ENCODE measurements at regions not wholly inside any gene's neighbourhood (a gene's known extent, or its start where the extent isn't known, plus 50 kb on each side); places are given as distances from the start of the nearest gene placed in this dataset.

GRCh38 chr12:107373238-107373809 is 280.0 kb upstream of the CRY1 start:
- Histone ChIP-seq H3K4me2 (ENCODE audit: low read depth, low read length, poor library complexity, severe bottlenecking) (peak overlapping the region; percentile 42), H3K27me3 (ENCODE audit: insufficient read depth, low read length, poor library complexity, severe bottlenecking) (no peaks in the 10 kb centered on the region), H3K4me1 (ENCODE audit: insufficient read depth, low read length, poor library complexity, severe bottlenecking) (peaks cover 31% of the 10 kb centered on the region), H3K9ac (ENCODE audit: low read depth, low read length, poor library complexity, severe bottlenecking) (no peak overlapping the region), H4K20me1 (ENCODE audit: insufficient read depth, low read length, poor library complexity, severe bottlenecking) (peaks cover 3% of the 10 kb centered on the region), H2AFZ (ENCODE audit: low read length) (no peak overlapping the region), H3K4me3 (ENCODE audit: low read length, poor library complexity, severe bottlenecking) (no peak overlapping the region), H3K79me2 (ENCODE audit: insufficient read depth, low read length) (peaks cover 4% of the 10 kb centered on the region), H3F3A (ENCODE audit: low read depth) (no peaks in the 10 kb centered on the region), H3K9me2 (replicated peaks; ENCODE audit: low read depth, low read length) (no peaks in the 10 kb centered on the region), H3K9me3 (ENCODE audit: insufficient read depth, low read depth, low read length) (no peaks in the 10 kb centered on the region), H3K36me3 (ENCODE audit: insufficient read depth, low read length) (no peaks in the 10 kb centered on the region)
- TF ChIP-seq EZH2phosphoT487 (IDR thresholded peaks at IDR 0.05; ENCODE audit: borderline replicate concordance): no peak
- TF ChIP-seq CTCF (conservative IDR thresholded peaks at IDR 0.05; ENCODE audit: low read length): no peak

DNA sequence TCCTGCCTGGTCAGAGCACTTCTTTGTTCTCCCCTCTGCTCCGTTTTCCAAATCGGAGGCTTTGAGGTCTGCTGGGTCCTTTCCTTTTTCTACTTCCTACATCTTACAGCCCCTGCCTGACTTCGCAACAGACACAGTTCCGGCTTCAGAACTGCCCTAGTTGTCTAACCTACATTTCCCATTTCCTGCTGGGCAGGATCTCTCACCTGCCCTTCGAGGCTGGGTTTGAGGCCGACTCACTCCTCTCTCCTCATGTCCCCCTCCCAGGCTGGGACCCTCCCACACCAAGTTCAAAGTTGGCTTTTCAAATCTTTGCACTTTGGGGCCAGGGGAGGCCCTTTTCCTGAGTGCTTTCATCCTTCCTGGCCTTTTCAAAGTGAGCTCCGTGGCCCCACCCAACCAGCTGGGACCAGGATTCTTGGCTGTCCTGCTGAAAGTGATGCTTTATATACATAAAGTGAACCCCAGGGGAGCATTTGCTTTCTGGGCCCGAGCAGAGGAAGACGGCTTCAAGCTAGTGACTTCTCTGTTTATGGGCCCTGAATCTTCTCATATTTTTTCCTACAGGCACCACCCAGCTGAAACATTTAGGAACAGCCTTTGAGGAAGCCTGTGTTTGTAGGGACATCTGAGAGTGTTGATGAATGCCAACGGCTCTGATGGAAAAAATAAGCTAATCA is 281.0 kb upstream of the CRY1 start:
- Histone ChIP-seq H3K9me3 (ENCODE audit: insufficient read depth, low read depth, low read length) (no peaks in the 10 kb centered on the region), H3K36me3 (ENCODE audit: insufficient read depth, low read length) (no peaks in the 10 kb centered on the region), H4K20me1 (ENCODE audit: insufficient read depth, low read length, poor library complexity, severe bottlenecking) (peaks cover 3% of the 10 kb centered on the region), H3F3A (ENCODE audit: low read depth) (no peaks in the 10 kb centered on the region), H3K9ac (ENCODE audit: low read depth, low read length, poor library complexity, severe bottlenecking) (no peak overlapping the region), H3K4me3 (ENCODE audit: low read length, poor library complexity, severe bottlenecking) (no peak overlapping the region), H2AFZ (ENCODE audit: low read length) (no peak overlapping the region), H3K27me3 (ENCODE audit: insufficient read depth, low read length, poor library complexity, severe bottlenecking) (no peaks in the 10 kb centered on the region), H3K9me2 (replicated peaks; ENCODE audit: low read depth, low read length) (no peaks in the 10 kb centered on the region), H3K4me2 (ENCODE audit: low read depth, low read length, poor library complexity, severe bottlenecking) (no peak overlapping the region), H3K79me2 (ENCODE audit: insufficient read depth, low read length) (peaks cover 4% of the 10 kb centered on the region), H3K4me1 (ENCODE audit: insufficient read depth, low read length, poor library complexity, severe bottlenecking) (peaks cover 31% of the 10 kb centered on the region)
- TF ChIP-seq CTCF (conservative IDR thresholded peaks at IDR 0.05; ENCODE audit: low read length) (no peak), EZH2phosphoT487 (IDR thresholded peaks at IDR 0.05; ENCODE audit: borderline replicate concordance) (no peak)

- Histone ChIP-seq H3K36me3 (ENCODE audit: insufficient read depth, low read length) (no peaks in the 10 kb centered on the region), H3K9me3 (ENCODE audit: insufficient read depth, low read depth, low read length) (no peaks in the 10 kb centered on the region), H3F3A (ENCODE audit: low read depth) (no peaks in the 10 kb centered on the region), H3K4me1 (ENCODE audit: insufficient read depth, low read length, poor library complexity, severe bottlenecking) (peaks cover 26% of the 10 kb centered on the region), H3K4me2 (ENCODE audit: low read depth, low read length, poor library complexity, severe bottlenecking) (no peak overlapping the region), H2AFZ (ENCODE audit: low read length) (no peak overlapping the region), H4K20me1 (ENCODE audit: insufficient read depth, low read length, poor library complexity, severe bottlenecking) (peaks cover 3% of the 10 kb centered on the region), H3K4me3 (ENCODE audit: low read length, poor library complexity, severe bottlenecking) (no peak overlapping the region), H3K9me2 (replicated peaks; ENCODE audit: low read depth, low read length) (no peaks in the 10 kb centered on the region), H3K27me3 (ENCODE audit: insufficient read depth, low read length, poor library complexity, severe bottlenecking) (no peaks in the 10 kb centered on the region), H3K9ac (ENCODE audit: low read depth, low read length, poor library complexity, severe bottlenecking) (no peak overlapping the region), H3K79me2 (ENCODE audit: insufficient read depth, low read length) (peaks cover 4% of the 10 kb centered on the region)
- TF ChIP-seq EZH2phosphoT487 (IDR thresholded peaks at IDR 0.05; ENCODE audit: borderline replicate concordance) (no peak), CTCF (conservative IDR thresholded peaks at IDR 0.05; ENCODE audit: low read length) (no peak)
These were observed 281.9 kb upstream of the CRY1 start for GRCh38 chr12:107375231-107375630.
